CD4-positive, alpha-beta T cell treated with Interleukin-17A for 1 hour (primary cell): ENCODE measurements at regions not wholly inside any gene's neighbourhood (a gene's known extent, or its start where the extent isn't known, plus 50 kb on each side); places are given as distances from the start of the nearest gene placed in this dataset.
"Not testable (repeated sequence)": the region's sequence is repeated elsewhere in the genome, so short reads cannot be mapped to it uniquely, and the experiment has no call there.

ENCODE experiments used
- DNase-seq: peaks from one replicate; pipeline ENCODE4 v3.0.0-alpha.2; 2020

DNA sequence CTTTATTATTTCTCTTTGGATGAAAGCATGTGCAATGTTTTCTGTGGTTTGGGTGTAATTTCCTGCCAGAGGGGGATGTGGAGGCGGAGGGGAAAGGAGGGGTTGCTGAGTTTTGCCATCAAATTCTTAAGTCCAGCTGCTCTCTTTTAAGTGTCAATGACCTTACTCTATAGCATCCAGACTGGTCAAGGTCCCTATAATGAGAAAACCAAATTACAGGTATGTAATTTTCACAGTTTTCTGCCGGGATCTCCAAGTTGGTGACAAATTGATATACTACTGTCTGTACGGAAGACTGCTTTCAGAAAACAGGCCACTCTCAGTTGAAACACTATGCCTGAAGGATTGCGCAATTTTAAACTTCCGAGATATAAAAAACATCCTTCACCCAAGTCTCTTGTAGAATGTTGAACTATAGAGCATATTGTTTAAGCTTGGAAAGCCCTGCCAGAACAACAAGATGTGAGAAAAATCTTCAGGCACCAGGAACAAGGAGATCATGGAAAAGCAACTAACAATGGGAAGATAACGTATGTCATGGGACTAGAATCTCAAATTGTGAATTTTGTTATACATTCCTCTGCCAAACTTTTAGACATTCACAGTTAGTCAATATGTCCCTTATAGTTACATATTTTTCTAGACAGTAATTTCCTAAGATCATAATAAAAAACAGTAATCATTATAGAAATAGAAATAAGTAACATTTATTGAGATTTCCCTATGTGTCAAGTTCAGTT is 300.7 kb upstream of the SATB1 start:
- DNase-seq, result peak; percentile 69

- DNase-seq, result no peak
Observed at GRCh38 chr3:18724456-18724855, 299.3 kb upstream of the SATB1 start.

DNA sequence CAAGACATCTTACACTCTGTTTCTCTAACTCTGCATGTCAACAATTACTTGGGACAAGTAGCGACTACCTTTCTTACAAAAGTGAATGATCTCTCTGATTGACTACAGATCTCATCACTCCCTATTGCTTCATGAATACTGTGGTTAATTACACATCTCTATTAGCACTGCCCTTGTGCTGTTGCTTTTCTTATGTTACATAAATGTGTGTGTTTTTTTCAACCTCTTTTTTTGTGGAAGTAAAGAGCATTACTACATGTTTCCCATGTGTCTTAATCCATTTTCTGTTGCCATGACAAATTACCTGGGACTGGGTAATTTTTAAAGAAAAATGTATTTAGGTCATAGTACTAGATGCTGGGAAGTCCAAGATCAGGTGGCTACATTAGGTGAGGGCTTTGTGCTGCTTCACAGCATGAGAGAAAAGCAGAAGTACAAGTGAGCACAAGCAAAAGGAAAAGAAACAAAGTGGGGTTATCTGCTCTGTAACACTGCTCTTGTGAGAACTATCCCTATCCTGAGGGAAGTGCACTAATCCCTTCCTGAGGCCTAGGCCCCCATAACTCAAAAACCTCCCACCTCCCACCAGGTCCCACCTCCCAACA is 298.2 kb upstream of the SATB1 start:
- peak; percentile 37 for DNase-seq

GRCh38 chr3:18720543-18720942 is 295.4 kb upstream of the SATB1 start:
- DNase-seq, result no peak

DNA sequence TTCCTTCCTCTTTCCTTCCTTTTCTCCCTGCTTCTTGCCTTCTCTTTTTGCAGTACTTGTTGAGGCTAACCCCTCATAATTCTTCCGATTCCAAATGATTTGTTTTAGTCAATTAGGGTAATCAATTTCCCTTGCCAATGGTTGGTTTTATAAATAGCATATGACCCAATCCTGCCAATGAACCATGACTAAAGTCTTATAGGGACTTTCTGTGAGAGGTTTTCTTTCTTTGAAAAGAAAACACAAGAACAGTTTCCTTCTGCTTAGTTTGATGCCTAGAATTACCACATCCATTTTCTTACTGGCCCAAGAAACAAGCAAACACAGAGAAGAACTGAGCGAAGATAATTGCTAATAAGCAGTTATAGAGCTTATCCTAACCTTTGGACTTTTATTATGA is 292.5 kb upstream of the SATB1 start:
- DNase-seq, result no peak

DNA sequence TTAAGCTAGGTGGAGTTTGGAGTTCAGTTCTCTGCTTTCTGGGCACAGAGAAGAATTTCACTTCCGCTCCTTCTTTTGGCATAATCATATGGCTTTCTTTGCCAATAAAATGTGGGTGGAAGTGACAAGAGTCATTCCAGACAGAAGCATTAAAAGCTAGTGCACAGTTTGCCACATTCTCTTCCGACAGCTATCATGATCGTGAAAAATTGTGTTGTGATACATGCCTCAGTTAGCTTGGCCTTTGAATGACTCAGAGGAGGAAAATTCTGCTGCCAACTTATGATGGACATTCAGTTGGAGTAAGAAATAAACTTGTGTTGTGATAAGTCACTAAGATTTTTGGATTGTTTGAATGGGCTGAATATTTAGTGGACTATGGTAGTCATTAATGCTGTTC is 291.7 kb upstream of the SATB1 start:
- DNase-seq, result no peak

- peak; percentile 35 for DNase-seq
Observed at GRCh38 chr3:18716101-18716500, 291.0 kb upstream of the SATB1 start.

- DNase-seq, result no peak
Observed at GRCh38 chr3:18715208-18715607, 290.1 kb upstream of the SATB1 start.

- no peak for DNase-seq
Observed at GRCh38 chr3:18713577-18713951, 288.4 kb upstream of the SATB1 start.

DNA sequence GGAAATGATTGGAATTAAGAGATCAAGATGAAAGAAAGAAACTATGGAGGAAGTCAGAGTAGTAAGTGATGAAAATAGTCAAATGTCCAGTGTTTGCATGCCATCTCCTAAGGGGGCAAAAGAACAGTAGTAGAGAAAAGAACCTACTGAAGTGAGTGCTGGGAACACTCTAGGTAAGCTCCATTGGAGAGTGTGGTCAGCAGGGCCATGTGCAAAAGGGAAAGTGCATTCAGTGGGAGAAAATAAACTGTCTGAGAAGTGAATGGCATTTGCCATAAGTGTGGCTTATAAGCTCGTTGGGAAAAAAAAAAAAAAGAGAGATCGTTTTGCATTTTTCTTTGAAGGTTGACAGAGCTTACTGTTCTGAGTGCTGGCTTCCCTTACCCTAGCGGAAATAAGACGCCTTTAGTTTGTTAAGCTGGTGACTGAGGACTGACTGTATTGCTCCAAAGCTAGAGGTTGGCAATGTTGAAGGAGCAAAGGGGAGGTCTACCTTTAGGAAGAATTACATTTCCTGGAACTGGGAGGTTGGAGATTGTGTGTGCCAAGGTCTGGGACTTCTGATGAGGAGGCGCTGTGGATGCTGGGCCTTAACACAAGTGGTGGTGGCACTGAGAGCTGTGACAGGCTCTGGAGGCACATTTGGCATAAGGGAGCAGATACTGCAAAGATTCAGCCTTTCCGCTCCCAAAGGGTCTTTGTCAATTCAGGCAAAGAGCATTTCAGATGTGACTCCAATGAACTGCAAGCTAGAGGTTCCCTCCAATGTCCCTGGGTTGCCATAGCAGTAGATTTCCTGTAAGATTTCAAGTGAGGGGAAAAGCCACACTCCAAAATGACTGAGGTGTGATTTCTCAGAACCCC is 287.8 kb upstream of the SATB1 start:
- DNase-seq, result peak; percentile 22

GRCh38 chr3:18704326-18704725 is 279.2 kb upstream of the SATB1 start:
- no peak for DNase-seq

- no peak for DNase-seq
Observed at GRCh38 chr3:18703798-18704197, 278.7 kb upstream of the SATB1 start.

GRCh38 chr3:18693588-18694329 is 268.6 kb upstream of the SATB1 start:
- not testable (repeated sequence) for DNase-seq

- DNase-seq, result no peak
Observed at GRCh38 chr3:18687286-18687685, 262.1 kb upstream of the SATB1 start.

- DNase-seq, result no peak
Observed at GRCh38 chr3:18683900-18684299, 258.8 kb upstream of the SATB1 start.

DNA sequence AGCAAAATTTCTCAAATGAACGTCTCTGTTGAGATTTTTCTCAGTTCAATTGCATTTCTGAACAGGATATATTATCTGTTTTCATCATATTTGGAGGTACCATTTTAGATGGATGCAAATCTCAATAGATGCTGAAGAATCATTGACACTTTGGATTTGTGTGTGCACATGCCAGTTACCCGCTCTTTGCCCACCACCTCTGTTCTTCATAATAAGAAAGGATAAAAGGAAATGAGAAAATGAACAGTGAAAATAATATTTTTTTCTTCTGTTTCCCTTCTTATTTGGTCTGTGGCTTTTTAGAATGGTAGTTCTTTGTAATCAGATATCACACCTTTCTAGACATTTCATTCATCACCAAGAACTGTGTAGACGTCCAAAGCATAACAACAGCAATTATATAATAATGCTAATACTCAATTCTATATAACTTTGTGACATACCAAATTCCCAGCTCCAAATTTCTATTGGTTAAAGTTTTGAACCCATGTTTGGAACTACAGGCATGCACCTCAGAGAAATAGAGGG is 256.7 kb upstream of the SATB1 start:
- DNase-seq, result no peak

DNA sequence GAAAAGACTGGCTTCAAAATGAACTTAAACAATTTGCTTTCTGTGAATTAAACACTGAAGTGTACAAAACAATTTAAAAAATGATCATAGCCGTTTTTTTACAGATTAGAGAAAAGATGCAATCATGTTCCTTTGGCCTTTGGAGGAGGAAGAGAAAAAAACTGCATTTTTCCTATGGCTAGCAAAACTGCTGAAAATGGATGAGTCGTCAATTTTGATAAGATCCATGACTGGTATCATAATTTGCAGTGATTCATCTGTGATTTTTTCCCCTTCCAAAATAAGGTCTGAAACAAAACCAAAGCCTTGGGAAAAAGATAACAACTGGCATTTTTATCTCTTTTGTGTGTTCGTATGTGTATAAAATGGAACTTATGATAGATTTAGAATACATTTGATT is 255.6 kb upstream of the SATB1 start:
- no peak for DNase-seq

DNA sequence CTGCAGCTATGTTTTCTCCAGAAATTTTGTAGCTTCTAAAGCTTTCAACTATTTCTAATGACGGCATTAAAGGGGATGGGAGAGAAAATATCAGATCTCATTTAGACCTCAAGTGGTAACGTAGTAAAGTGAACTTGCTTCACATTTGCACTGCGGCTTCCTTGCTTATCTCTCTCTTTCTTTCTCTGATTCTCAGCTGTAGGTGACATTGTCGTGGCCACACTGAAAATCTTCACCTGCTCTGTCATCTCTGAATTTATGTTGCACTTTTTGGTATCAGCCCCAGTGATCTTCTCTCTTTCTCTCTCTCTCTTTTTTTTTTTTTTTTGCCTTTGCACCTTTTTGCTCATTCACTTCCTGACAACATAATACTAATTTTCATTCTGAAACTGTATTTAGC is 254.1 kb upstream of the SATB1 start:
- DNase-seq, result peak; percentile 62

DNA sequence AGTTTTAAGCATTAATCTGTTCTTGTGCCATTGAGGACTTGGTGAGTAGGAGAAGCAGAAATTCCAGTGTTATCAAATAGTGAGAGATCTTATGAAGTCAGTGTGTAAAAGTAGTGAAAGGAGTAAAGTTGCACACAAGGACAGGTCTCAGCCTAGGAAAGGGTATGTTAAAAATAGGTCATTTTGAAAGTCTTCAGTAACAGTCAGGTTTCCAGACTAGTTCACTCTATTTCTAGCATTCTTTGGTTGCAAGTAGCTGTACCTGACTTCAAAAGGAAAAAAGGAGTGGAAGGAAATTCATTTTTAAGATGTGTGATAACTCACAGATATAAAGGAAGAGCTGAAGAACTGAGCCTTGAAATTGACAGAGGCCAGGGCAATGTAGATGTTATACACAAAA is 250.1 kb upstream of the SATB1 start:
- DNase-seq, result no peak

- no peak for DNase-seq
Observed at GRCh38 chr3:18672561-18672960, 247.4 kb upstream of the SATB1 start.

GRCh38 chr3:18670759-18671158 is 245.6 kb upstream of the SATB1 start:
- DNase-seq, result no peak

- DNase-seq, result no peak
Observed at GRCh38 chr3:18669374-18669773, 244.2 kb upstream of the SATB1 start.

DNA sequence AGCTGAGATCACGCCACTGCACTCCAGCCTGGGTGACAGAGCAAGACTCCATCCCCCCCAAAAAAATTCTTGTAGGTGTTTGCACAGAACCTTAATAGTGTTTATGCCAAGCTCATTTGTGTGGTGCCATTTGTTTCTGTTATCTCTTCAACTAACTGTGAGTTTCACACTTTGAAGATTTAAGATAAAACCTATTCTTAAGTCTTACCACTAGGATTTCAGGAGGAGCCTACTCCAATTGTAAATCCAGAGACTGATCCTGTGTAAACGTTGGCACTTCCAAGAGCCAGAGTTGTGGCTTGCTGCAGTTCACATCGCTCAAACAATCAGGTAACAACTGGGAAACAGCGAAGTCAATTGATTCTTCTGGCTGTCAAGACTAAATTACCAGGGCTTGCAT is 242.4 kb upstream of the SATB1 start:
- DNase-seq, result no peak
